ENCODE measurements at regions not wholly inside any gene's neighbourhood (a gene's known extent, or its start where the extent isn't known, plus 50 kb on each side); places are given as distances from the start of the nearest gene placed in this dataset.

GRCh38 chr1:192065087-192065486, 93.2 kb upstream of the RGS18 start:
- H2AFZ ChIP-seq (ENCODE audit: low read depth, low read length) = no peak overlapping the region
- no peak overlapping the region for H3K4me2 ChIP-seq (ENCODE audit: low read length)
- H3K79me2 ChIP-seq (ENCODE audit: insufficient read depth, low read length) = no peaks in the 10 kb centered on the region
- Mint-ChIP-seq H3K27ac (ENCODE audit: unreplicated experiment) (no peak overlapping the region), H3K27me3 (ENCODE audit: low read depth, unreplicated experiment) (no peaks in the 10 kb centered on the region), H3K9me3 (ENCODE audit: unreplicated experiment) (no peaks in the 10 kb centered on the region), H3K4me1 (ENCODE audit: low read depth, unreplicated experiment) (peaks cover 7% of the 10 kb centered on the region), H3K4me3 (ENCODE audit: unreplicated experiment) (no peak overlapping the region), H3K36me3 (ENCODE audit: low read depth, unreplicated experiment) (no peaks in the 10 kb centered on the region)
- H3K27me3 ChIP-seq (ENCODE audit: insufficient read depth, low read length) = no peaks in the 10 kb centered on the region
- H4K20me1 ChIP-seq (ENCODE audit: insufficient read depth, low read length) = no peaks in the 10 kb centered on the region
- DNase-seq (ENCODE audit: low read depth) = no peak
- H3K36me3 ChIP-seq (ENCODE audit: insufficient read depth, low read length) = no peaks in the 10 kb centered on the region
- H3K4me1 ChIP-seq (ENCODE audit: insufficient read depth, low read length) = no peaks in the 10 kb centered on the region
- no peak for FAIRE-seq
- no peak overlapping the region for H3K27ac ChIP-seq (ENCODE audit: low read depth, low read length)
- no peak overlapping the region for H3K4me3 ChIP-seq (ENCODE audit: insufficient read depth, low read depth, low read length)
- H3K9me3 ChIP-seq (ENCODE audit: insufficient read depth, low read depth, low read length) = no peaks in the 10 kb centered on the region
- TF ChIP-seq EZH2 (IDR thresholded peaks at IDR 0.05; ENCODE audit: insufficient read depth, low read length) (no peak), CTCF (IDR thresholded peaks at IDR 0.05; ENCODE audit: insufficient read depth, low read depth, low read length) (no peak)
- H3K9ac ChIP-seq (ENCODE audit: low read length) = no peak overlapping the region

DNA sequence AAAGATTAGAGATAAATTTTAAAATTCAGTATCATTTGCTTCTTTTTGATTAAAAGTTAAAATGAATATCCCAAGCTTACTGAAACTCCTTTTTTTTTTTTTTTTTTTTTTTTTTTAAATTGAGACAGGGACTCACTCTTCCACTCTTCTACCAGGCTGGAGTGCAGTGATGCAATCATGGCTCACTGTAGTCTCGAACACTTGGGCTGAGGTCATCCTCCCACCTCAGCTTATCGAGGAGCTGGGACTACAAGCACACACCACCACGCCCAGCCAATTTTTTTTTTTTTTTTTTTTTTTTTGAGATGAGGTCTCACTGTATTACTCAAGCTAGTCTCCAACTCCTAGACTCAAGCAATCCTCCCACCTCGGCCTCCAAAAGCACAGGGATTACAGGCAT, 92.1 kb upstream of the RGS18 start:
- Mint-ChIP-seq H3K9me3 (ENCODE audit: unreplicated experiment) (no peaks in the 10 kb centered on the region), H3K27ac (ENCODE audit: unreplicated experiment) (no peak overlapping the region), H3K27me3 (ENCODE audit: low read depth, unreplicated experiment) (no peaks in the 10 kb centered on the region), H3K4me1 (ENCODE audit: low read depth, unreplicated experiment) (peaks cover 7% of the 10 kb centered on the region), H3K36me3 (ENCODE audit: low read depth, unreplicated experiment) (no peaks in the 10 kb centered on the region), H3K4me3 (ENCODE audit: unreplicated experiment) (no peak overlapping the region)
- H4K20me1 ChIP-seq (ENCODE audit: insufficient read depth, low read length) = no peaks in the 10 kb centered on the region
- no peak overlapping the region for H3K4me2 ChIP-seq (ENCODE audit: low read length)
- H3K27me3 ChIP-seq (ENCODE audit: insufficient read depth, low read length) = no peaks in the 10 kb centered on the region
- no peak overlapping the region for H2AFZ ChIP-seq (ENCODE audit: low read depth, low read length)
- no peak overlapping the region for H3K27ac ChIP-seq (ENCODE audit: low read depth, low read length)
- H3K9me3 ChIP-seq (ENCODE audit: insufficient read depth, low read depth, low read length) = no peaks in the 10 kb centered on the region
- H3K36me3 ChIP-seq (ENCODE audit: insufficient read depth, low read length) = no peaks in the 10 kb centered on the region
- H3K9ac ChIP-seq (ENCODE audit: low read length) = no peak overlapping the region
- FAIRE-seq (no peak), DNase-seq (ENCODE audit: low read depth) (no peak)
- no peaks in the 10 kb centered on the region for H3K79me2 ChIP-seq (ENCODE audit: insufficient read depth, low read length)
- H3K4me1 ChIP-seq (ENCODE audit: insufficient read depth, low read length) = no peaks in the 10 kb centered on the region
- H3K4me3 ChIP-seq (ENCODE audit: insufficient read depth, low read depth, low read length) = no peak overlapping the region
- no peak for TF ChIP-seq EZH2 (IDR thresholded peaks at IDR 0.05; ENCODE audit: insufficient read depth, low read length)
- TF ChIP-seq CTCF (IDR thresholded peaks at IDR 0.05; ENCODE audit: insufficient read depth, low read depth, low read length) = no peak

GRCh38 chr1:192067360-192067759, 90.9 kb upstream of the RGS18 start:
- H3K36me3 ChIP-seq (ENCODE audit: insufficient read depth, low read length) = no peaks in the 10 kb centered on the region
- no peak overlapping the region for H2AFZ ChIP-seq (ENCODE audit: low read depth, low read length)
- H3K9ac ChIP-seq (ENCODE audit: low read length) = no peak overlapping the region
- no peak overlapping the region for H3K27ac Mint-ChIP-seq (ENCODE audit: unreplicated experiment)
- H3K4me2 ChIP-seq (ENCODE audit: low read length) = no peak overlapping the region
- DNase-seq (ENCODE audit: low read depth) (no peak), FAIRE-seq (no peak)
- H3K9me3 ChIP-seq (ENCODE audit: insufficient read depth, low read depth, low read length) = no peaks in the 10 kb centered on the region
- H3K79me2 ChIP-seq (ENCODE audit: insufficient read depth, low read length) = no peaks in the 10 kb centered on the region
- no peaks in the 10 kb centered on the region for H4K20me1 ChIP-seq (ENCODE audit: insufficient read depth, low read length)
- no peak overlapping the region for H3K27ac ChIP-seq (ENCODE audit: low read depth, low read length)
- no peak overlapping the region for H3K4me3 ChIP-seq (ENCODE audit: insufficient read depth, low read depth, low read length)
- H3K4me1 ChIP-seq (ENCODE audit: insufficient read depth, low read length) = no peaks in the 10 kb centered on the region
- H3K27me3 Mint-ChIP-seq (ENCODE audit: low read depth, unreplicated experiment) = no peaks in the 10 kb centered on the region
- H3K4me1 Mint-ChIP-seq (ENCODE audit: low read depth, unreplicated experiment) = peaks cover 7% of the 10 kb centered on the region
- no peak overlapping the region for H3K4me3 Mint-ChIP-seq (ENCODE audit: unreplicated experiment)
- TF ChIP-seq CTCF (IDR thresholded peaks at IDR 0.05; ENCODE audit: insufficient read depth, low read depth, low read length) = no peak
- TF ChIP-seq EZH2 (IDR thresholded peaks at IDR 0.05; ENCODE audit: insufficient read depth, low read length) = no peak
- no peaks in the 10 kb centered on the region for H3K36me3 Mint-ChIP-seq (ENCODE audit: low read depth, unreplicated experiment)
- H3K9me3 Mint-ChIP-seq (ENCODE audit: unreplicated experiment) = no peaks in the 10 kb centered on the region
- H3K27me3 ChIP-seq (ENCODE audit: insufficient read depth, low read length) = no peaks in the 10 kb centered on the region
